Astrocyte of the hippocampus (primary cell): ENCODE measurements at regions not wholly inside any gene's neighbourhood (a gene's known extent, or its start where the extent isn't known, plus 50 kb on each side); places are given as distances from the start of the nearest gene placed in this dataset.
"Not testable (repeated sequence)": the region's sequence is repeated elsewhere in the genome, so short reads cannot be mapped to it uniquely, and the experiment has no call there.

Source experiments
- DNase-seq: peaks from one replicate; pipeline ENCODE4 v3.0.0; 2011; ENCODE audit warnings: low read depth, low spot score

GRCh38 chr20:53773792-53774401 is 180.3 kb upstream of the ZNF217 start:
- DNase-seq = peak; percentile 83

GRCh38 chr20:53773066-53773791 is 179.6 kb upstream of the ZNF217 start:
- not testable (repeated sequence) for DNase-seq

GRCh38 chr20:53769041-53769440 is 175.4 kb upstream of the ZNF217 start:
- no peak for DNase-seq

GRCh38 chr20:53768329-53768728 is 174.7 kb upstream of the ZNF217 start:
- no peak for DNase-seq

- DNase-seq = no peak
Measured at GRCh38 chr20:53767206-53767930, 173.7 kb upstream of the ZNF217 start.

- DNase-seq = no peak
Measured at GRCh38 chr20:53764415-53764800, 170.8 kb upstream of the ZNF217 start.

GRCh38 chr20:53763707-53764414 is 170.2 kb upstream of the ZNF217 start:
- peak; percentile 89 for DNase-seq

- DNase-seq = not testable (repeated sequence)
Measured at GRCh38 chr20:53762423-53762798, 168.8 kb upstream of the ZNF217 start.

GRCh38 chr20:53760025-53760441 is 166.4 kb upstream of the ZNF217 start:
- no peak for DNase-seq

- no peak for DNase-seq
Measured at GRCh38 chr20:53757472-53757913, 163.9 kb upstream of the ZNF217 start.

- DNase-seq = no peak
Measured at GRCh38 chr20:53755733-53756531, 162.3 kb upstream of the ZNF217 start.

GRCh38 chr20:53753880-53754459 is 160.3 kb upstream of the ZNF217 start:
- no peak for DNase-seq

- peak; percentile 60 for DNase-seq
Measured at GRCh38 chr20:53752971-53753879, 159.6 kb upstream of the ZNF217 start.

GRCh38 chr20:53752583-53752970 is 158.9 kb upstream of the ZNF217 start:
- DNase-seq = peak; percentile 23

- no peak for DNase-seq
Measured at GRCh38 chr20:53751620-53752318, 158.1 kb upstream of the ZNF217 start.

GRCh38 chr20:53750827-53751619 is 157.4 kb upstream of the ZNF217 start:
- DNase-seq = peak; percentile 83

- no peak for DNase-seq
Measured at GRCh38 chr20:53749499-53749898, 155.9 kb upstream of the ZNF217 start.

GRCh38 chr20:53748821-53749421 is 155.3 kb upstream of the ZNF217 start:
- DNase-seq = peak; percentile 68
